ENCODE measurements at regions not wholly inside any gene's neighbourhood (a gene's known extent, or its start where the extent isn't known, plus 50 kb on each side); places are given as distances from the start of the nearest gene placed in this dataset.

DNA sequence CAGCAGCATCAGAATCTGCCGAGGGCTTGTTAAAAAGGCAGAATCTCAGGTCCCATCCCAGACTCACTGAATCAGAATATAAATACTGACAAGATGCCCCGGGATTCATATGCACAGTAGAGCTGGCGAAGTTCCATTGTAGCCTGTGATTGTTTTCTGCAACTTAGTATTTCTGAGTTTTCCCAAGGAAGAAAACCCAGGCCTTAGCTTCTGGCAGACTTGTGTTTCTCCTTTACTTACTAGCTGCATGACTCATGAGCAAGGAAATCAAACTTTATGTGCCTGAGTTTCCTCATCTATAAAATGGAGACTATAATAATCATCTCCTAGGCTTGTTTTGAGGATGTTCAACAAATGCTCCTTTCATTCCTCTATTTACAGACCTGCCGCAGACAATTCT is 278.5 kb upstream of the PLEKHG7 start:
- TF ChIP-seq, protein P1, sequence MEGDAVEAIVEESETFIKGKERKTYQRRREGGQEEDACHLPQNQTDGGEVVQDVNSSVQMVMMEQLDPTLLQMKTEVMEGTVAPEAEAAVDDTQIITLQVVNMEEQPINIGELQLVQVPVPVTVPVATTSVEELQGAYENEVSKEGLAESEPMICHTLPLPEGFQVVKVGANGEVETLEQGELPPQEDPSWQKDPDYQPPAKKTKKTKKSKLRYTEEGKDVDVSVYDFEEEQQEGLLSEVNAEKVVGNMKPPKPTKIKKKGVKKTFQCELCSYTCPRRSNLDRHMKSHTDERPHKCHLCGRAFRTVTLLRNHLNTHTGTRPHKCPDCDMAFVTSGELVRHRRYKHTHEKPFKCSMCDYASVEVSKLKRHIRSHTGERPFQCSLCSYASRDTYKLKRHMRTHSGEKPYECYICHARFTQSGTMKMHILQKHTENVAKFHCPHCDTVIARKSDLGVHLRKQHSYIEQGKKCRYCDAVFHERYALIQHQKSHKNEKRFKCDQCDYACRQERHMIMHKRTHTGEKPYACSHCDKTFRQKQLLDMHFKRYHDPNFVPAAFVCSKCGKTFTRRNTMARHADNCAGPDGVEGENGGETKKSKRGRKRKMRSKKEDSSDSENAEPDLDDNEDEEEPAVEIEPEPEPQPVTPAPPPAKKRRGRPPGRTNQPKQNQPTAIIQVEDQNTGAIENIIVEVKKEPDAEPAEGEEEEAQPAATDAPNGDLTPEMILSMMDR (conservative IDR thresholded peaks at IDR 0.05; ENCODE audit: low read depth in 2 of 2) = no peak
- no peak for TF ChIP-seq EZH2 (IDR thresholded peaks at IDR 0.05; ENCODE audit: low read depth, unreplicated experiment)
- TF ChIP-seq EZH2phosphoT487 (IDR thresholded peaks at IDR 0.05; ENCODE audit: unreplicated experiment) = no peak
- no peak for TF ChIP-seq ZNF331 (CRISPR knock-in tag; IDR thresholded peaks at IDR 0.05; ENCODE audit: low read depth)
- no peak for TF ChIP-seq POLR2AphosphoS5 (IDR thresholded peaks at IDR 0.05; ENCODE audit: low read depth)
- TF ChIP-seq NANOG (IDR thresholded peaks at IDR 0.05; ENCODE audit: borderline replicate concordance) = peak; percentile 70
- TF ChIP-seq, protein P2, sequence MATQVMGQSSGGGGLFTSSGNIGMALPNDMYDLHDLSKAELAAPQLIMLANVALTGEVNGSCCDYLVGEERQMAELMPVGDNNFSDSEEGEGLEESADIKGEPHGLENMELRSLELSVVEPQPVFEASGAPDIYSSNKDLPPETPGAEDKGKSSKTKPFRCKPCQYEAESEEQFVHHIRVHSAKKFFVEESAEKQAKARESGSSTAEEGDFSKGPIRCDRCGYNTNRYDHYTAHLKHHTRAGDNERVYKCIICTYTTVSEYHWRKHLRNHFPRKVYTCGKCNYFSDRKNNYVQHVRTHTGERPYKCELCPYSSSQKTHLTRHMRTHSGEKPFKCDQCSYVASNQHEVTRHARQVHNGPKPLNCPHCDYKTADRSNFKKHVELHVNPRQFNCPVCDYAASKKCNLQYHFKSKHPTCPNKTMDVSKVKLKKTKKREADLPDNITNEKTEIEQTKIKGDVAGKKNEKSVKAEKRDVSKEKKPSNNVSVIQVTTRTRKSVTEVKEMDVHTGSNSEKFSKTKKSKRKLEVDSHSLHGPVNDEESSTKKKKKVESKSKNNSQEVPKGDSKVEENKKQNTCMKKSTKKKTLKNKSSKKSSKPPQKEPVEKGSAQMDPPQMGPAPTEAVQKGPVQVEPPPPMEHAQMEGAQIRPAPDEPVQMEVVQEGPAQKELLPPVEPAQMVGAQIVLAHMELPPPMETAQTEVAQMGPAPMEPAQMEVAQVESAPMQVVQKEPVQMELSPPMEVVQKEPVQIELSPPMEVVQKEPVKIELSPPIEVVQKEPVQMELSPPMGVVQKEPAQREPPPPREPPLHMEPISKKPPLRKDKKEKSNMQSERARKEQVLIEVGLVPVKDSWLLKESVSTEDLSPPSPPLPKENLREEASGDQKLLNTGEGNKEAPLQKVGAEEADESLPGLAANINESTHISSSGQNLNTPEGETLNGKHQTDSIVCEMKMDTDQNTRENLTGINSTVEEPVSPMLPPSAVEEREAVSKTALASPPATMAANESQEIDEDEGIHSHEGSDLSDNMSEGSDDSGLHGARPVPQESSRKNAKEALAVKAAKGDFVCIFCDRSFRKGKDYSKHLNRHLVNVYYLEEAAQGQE (IDR thresholded peaks at IDR 0.05; ENCODE audit: unreplicated experiment) = no peak
- TF ChIP-seq STAT1 (IDR thresholded peaks at IDR 0.05; ENCODE audit: unreplicated experiment) = no peak

Data from GM23338 (cell line).